Pancreas (tissue), 10 donors: ENCODE measurements at regions not wholly inside any gene's neighbourhood (a gene's known extent, or its start where the extent isn't known, plus 50 kb on each side); places are given as distances from the start of the nearest gene placed in this dataset.

ENCODE experiments used
- ATAC-seq, 4 donors: fragments of 200-7000 bp; cut with Tn5 transposase; one replicate each; pipeline versions ENCODE4 v1.8.0 to v1.9.1; 2020; ENCODE audit warnings: mild to moderate bottlenecking in 4 of 4, moderate library complexity in 4 of 4
- DNase-seq, 6 donors: peaks; one replicate each; pipeline ENCODE4 v3.0.0-alpha.2; 2020
- FAIRE-seq: peaks from 2 replicates; lab custom pipeline; 2012; peaks lifted over from hg19 to GRCh38; lab: Jason Lieb, UNC
- H3K27ac ChIP-seq, 4 donors: fragments of 200-600 bp; sonication (generic); 1 replicate in 3 of 4; 2 replicates in 1 of 4; pipeline versions ENCODE4 v1.5.0 to v1.8.0; 2020
- H3K27me3 ChIP-seq, 4 donors: fragments of 200-600 bp; one replicate each; pipeline ENCODE4 v1.8.0; 2021
- H3K36me3 ChIP-seq, 3 donors: fragments of 200-600 bp; sonication (generic) in 1 of 3; one replicate each; pipeline versions ENCODE4 v1.5.0 to v1.8.0; 2020 to 2021
- H3K4me1 ChIP-seq, 3 donors: fragments of 200-600 bp; one replicate each; pipeline ENCODE4 v1.8.0; 2021
- H3K4me3 ChIP-seq, 4 donors: fragments of 200-600 bp; sonication (generic) in 2 of 4; one replicate each; pipeline versions ENCODE4 v1.5.0 to v1.8.0; 2020 to 2021
- H3K9me3 ChIP-seq, 4 donors: fragments of 200-600 bp; one replicate each; pipeline ENCODE4 v1.8.0; 2021
- WGBS, 2 donors: extraction: QIAGEN DNeasy Blood & Tissue Kit; methylation state at CpG; one replicate each; pipeline ENCODE4 v1.1.7; 2013; 5-methylcytosine and 5-hydroxymethylcytosine counted together
- intact Hi-C, 3 donors: fragments of 100-400 bp; cut with DNase I; formaldehyde crosslinking; loops; one replicate each; pipeline versions ENCODE4 v1.11.1 to v1.14.2; 2022
- TF ChIP-seq, protein P1 (sequence below), 4 donors: fragments of 200-600 bp; sonication (generic) in 3 of 4; IDR thresholded peaks; one replicate each; pipeline versions ENCODE4 v1.5.0 to v1.8.0; 2021; ENCODE audit warnings: antibody characterized with exemption in 4 of 4
- donor health status: healthy with polysubstance abuse.
- donor health status: DM: no; HTN: no; CAD: no; lungs with moderate emphysema.
- donor health status: DM: no; HTN: no; CAD: no.
- donor health status: control.
- donor health status: control.
- donor health status: Bipolar disorder and iron deficiency.
- donor health status: DM: yes; HTN: yes; CAD: no.
- donor health status: DM: no; HTN: no; CAD: no.
- donor health status: DM: no; HTN: no; CAD: no.
- donor health status: DM: yes; HTN: yes; CAD: no.

DNA sequence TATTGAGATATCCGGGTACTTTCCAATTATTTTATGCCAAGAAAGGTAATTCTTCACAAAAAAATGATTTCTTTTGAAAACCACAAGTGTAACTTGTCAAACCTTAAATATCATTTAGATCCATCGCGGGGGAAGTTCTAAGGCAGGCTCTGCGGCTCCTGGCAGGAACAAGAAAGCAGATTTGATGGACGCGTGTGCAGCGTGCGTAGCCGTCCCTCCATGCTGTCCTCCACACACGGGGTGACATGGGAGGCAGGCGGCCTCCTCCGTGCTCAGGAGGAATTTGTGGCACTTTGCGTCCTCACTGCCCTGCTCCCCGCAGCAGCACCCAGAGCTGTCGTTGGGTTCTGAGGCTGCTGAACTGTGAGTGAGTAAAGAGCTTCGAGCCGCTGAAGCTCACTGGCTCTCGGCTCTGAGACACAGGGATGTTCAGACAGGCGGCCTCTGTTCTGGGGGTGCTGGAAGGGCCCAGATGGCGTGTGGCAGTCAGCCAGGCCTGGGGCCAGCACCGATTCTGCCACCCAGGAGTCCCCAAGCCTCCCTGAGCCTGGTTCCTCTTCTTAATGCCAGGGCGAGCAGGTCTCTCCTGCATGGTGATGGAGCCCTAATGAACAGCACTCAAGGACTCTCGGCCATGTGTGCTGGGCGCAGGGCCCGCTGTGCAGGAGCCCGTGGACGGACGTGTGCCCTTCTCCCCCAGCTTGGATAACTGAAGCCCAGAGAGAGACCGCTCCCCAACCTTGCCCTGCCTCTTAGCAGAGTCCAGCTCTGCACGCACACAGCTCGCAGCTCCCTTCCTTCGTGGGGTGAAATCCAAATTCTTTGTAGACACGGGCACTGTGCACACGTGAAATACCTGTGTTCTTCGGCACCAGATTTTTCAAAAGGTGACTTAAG lies 185.4 kb upstream of the SHH start:
- FAIRE-seq (no peak), DNase-seq (peak in 2 of 6 donors; percentile 26 to 28), ATAC-seq (no peak)
- H3K9me3 ChIP-seq, result no peaks in the 10 kb centered on the region
- no peak overlapping the region for H3K4me3 ChIP-seq
- TF ChIP-seq, protein P1, sequence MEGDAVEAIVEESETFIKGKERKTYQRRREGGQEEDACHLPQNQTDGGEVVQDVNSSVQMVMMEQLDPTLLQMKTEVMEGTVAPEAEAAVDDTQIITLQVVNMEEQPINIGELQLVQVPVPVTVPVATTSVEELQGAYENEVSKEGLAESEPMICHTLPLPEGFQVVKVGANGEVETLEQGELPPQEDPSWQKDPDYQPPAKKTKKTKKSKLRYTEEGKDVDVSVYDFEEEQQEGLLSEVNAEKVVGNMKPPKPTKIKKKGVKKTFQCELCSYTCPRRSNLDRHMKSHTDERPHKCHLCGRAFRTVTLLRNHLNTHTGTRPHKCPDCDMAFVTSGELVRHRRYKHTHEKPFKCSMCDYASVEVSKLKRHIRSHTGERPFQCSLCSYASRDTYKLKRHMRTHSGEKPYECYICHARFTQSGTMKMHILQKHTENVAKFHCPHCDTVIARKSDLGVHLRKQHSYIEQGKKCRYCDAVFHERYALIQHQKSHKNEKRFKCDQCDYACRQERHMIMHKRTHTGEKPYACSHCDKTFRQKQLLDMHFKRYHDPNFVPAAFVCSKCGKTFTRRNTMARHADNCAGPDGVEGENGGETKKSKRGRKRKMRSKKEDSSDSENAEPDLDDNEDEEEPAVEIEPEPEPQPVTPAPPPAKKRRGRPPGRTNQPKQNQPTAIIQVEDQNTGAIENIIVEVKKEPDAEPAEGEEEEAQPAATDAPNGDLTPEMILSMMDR (IDR thresholded peaks at IDR 0.05), result no peak
- H3K4me1 ChIP-seq, result no peaks in the 10 kb centered on the region
- 59 to 64% methylated on average over 35 of the region's 35 CpGs for WGBS, 2 donors
- H3K36me3 ChIP-seq, result no peaks in the 10 kb centered on the region
- H3K27ac ChIP-seq, result no peak overlapping the region
- peaks cover 0 to 4% (median 0%) of the 10 kb centered on the region in 4 donors for H3K27me3 ChIP-seq
- intact Hi-C loops, result no loop called here

DNA sequence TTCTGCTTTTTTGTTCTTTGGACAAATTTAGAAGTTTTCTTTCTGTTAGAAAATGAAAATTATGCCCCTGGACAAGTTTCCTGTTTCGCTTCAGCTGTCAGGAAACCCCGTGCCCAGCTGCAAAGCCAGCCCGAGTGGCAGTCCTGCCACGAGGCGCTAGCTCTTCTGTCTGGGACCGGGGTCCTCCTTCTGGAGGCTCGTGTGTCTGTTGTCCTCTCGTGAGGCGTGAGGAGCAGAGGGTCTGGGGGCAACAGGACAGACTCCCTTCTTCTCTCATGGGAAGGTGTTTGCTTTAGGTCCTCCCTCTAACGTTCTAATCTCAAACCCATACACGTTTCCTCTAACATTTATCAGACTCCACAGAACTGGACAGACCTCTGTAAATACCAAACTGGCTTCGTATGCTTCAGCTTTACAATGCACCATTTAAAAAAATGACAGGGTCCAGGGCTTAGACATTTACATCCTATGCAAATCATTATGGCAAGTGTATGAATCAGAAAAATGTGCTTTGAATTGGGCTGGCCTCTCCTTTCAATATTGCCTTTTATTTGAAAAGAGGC lies 184.5 kb upstream of the SHH start:
- intact Hi-C loops, result no loop called here
- Histone ChIP-seq H3K4me3 (no peak overlapping the region), H3K9me3 (no peaks in the 10 kb centered on the region), H3K27me3 (peaks cover 0 to 4% (median 0%) of the 10 kb centered on the region in 4 donors), H3K27ac (no peak overlapping the region), H3K4me1 (no peaks in the 10 kb centered on the region), H3K36me3 (no peaks in the 10 kb centered on the region)
- ATAC-seq (no peak), DNase-seq (no peak), FAIRE-seq (no peak)
- TF ChIP-seq, protein P1 (IDR thresholded peaks at IDR 0.05), result no peak
- 33 to 36% methylated on average over 12 of the region's 12 CpGs for WGBS, 2 donors

DNA sequence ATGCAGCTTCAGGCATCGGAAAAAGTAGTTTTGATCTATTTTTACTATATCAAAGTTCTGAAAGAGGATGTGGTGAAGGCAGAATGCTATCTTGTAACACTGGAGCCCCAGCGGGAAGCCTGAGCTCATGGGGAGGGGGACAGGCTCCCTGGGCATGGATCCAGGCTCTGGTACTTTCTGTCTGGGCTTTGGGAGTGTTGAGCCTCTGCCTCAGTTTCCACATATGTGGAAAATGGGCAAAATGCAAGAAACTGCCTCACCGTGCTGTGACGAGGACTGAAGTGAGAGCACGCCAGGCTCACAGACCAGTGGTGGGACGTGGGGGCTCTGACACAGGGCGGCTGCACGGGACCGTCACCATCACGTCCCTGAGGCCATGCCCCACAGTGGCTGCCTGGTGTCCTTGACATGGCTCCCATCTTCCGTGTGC lies 182.9 kb upstream of the SHH start:
- H3K4me1 ChIP-seq, result no peaks in the 10 kb centered on the region
- H3K27ac ChIP-seq, result no peak overlapping the region
- H3K9me3 ChIP-seq, result no peaks in the 10 kb centered on the region
- DNase-seq (no peak), FAIRE-seq (no peak), ATAC-seq (no peak)
- no peaks in the 10 kb centered on the region for H3K36me3 ChIP-seq
- intact Hi-C loops, result no loop called here
- no peak overlapping the region for H3K4me3 ChIP-seq
- peaks cover 0 to 4% (median 0%) of the 10 kb centered on the region in 4 donors for H3K27me3 ChIP-seq
- 54 to 59% methylated on average over 11 of the region's 11 CpGs for WGBS, 2 donors
- TF ChIP-seq, protein P1 (IDR thresholded peaks at IDR 0.05), result no peak

DNA sequence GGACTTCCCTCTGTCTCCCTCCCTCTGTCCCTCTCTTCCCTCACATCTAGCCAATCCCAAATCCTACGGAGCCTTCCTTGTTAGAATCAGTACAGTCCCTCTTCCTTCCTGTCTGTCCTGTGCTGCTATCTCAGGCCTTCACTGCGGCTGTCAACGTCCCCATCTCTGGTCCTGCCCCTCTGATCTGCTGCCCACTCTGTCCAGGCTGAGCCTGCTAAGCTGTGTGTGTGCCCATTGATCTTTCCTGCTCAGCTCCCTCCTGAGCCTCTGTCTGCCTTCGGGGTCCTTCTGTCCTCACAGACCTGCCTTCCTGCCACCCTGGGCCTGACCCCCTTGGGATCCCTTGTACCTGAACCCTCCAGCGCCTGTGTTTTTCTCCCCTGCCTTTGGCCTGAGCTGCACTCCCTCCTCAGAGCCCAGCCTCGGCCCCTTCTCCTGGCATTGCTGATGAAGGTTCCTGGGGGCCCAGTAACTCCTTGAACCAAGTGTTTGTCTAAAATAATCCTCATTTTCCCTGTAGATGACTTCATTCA lies 182.1 kb upstream of the SHH start:
- DNase-seq, result no peak
- intact Hi-C loops, result no loop called here
- TF ChIP-seq, protein P1 (IDR thresholded peaks at IDR 0.05), result no peak
- Histone ChIP-seq H3K4me1 (no peaks in the 10 kb centered on the region), H3K27me3 (peaks cover 0 to 4% (median 0%) of the 10 kb centered on the region in 4 donors), H3K4me3 (no peak overlapping the region), H3K27ac (no peak overlapping the region), H3K9me3 (no peaks in the 10 kb centered on the region), H3K36me3 (no peaks in the 10 kb centered on the region)
- 51 to 62% methylated on average over 6 of the region's 6 CpGs for WGBS, 2 donors
- FAIRE-seq, result no peak
- no peak for ATAC-seq
